Testis (tissue), 2 donors: ENCODE measurements at regions not wholly inside any gene's neighbourhood (a gene's known extent, or its start where the extent isn't known, plus 50 kb on each side); places are given as distances from the start of the nearest gene placed in this dataset.

ENCODE experiments used
- POLR2A ChIP-seq: fragments of 450-650 bp; IDR thresholded peaks from one replicate; pipeline ENCODE4 v1.6.1; 2017; ENCODE audit warnings: antibody characterized with exemption, mild to moderate bottlenecking, moderate library complexity
- TF ChIP-seq, protein P1 (sequence below), 3 experiments: fragments of 450-650 bp in 2 of 3; fragments of 200-600 bp in 1 of 3; sonication (generic) in 1 of 3; IDR thresholded peaks; one replicate each; pipeline ENCODE4 v1.5.1; 2016 to 2019; ENCODE audit warnings: antibody characterized with exemption in 3 of 3, mild to moderate bottlenecking in 2 of 3, moderate library complexity in 1 of 3

- no peak for TF ChIP-seq POLR2A
- TF ChIP-seq, protein P1, sequence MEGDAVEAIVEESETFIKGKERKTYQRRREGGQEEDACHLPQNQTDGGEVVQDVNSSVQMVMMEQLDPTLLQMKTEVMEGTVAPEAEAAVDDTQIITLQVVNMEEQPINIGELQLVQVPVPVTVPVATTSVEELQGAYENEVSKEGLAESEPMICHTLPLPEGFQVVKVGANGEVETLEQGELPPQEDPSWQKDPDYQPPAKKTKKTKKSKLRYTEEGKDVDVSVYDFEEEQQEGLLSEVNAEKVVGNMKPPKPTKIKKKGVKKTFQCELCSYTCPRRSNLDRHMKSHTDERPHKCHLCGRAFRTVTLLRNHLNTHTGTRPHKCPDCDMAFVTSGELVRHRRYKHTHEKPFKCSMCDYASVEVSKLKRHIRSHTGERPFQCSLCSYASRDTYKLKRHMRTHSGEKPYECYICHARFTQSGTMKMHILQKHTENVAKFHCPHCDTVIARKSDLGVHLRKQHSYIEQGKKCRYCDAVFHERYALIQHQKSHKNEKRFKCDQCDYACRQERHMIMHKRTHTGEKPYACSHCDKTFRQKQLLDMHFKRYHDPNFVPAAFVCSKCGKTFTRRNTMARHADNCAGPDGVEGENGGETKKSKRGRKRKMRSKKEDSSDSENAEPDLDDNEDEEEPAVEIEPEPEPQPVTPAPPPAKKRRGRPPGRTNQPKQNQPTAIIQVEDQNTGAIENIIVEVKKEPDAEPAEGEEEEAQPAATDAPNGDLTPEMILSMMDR (IDR thresholded peaks at IDR 0.05) = no peak
Observed at GRCh38 chr4:144463236-144463635, 182.7 kb upstream of the HHIP start.
